Glomerular visceral epithelial cell (primary cell): ENCODE measurements at regions not wholly inside any gene's neighbourhood (a gene's known extent, or its start where the extent isn't known, plus 50 kb on each side); places are given as distances from the start of the nearest gene placed in this dataset.

Experiments used
- DNase-seq: peaks from one replicate; pipeline ENCODE4 v3.0.0-alpha.2; 2016; ENCODE audit errors: extremely low spot score

DNA sequence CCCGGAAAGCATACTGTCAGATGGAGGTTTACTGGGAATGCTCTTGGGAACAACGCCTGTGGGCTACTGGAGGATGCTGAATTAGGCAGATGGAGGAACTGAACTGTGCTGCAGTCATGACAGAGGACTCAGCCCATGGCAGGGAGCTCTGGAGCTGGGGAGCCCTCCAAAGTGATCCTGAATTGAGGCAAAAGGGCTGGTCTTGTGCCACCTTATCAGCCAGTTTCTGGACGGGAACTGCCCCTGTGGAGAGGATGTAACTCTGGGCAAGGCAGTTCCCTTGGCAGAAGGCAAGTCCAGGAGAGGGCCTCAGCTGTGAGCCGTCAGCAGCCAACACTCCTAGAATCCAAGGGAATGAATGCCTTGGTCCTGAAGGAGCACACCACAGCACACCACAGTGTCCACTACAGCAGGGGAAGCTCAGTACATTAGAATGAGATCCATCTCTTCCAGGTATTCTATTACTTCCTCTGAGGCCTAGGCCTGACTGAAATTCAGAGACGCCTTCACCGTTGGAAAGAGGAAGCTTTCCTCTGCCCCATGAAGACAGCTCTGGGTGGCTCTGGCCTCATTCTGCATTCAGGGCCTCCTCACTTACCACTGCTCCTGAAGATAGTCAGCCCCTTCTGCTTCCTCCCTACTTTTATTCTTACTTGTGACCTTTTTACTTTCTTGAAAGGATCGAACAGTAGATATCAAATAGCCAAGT is 139.6 kb upstream of the GPR26 start:
- no peak for DNase-seq

DNA sequence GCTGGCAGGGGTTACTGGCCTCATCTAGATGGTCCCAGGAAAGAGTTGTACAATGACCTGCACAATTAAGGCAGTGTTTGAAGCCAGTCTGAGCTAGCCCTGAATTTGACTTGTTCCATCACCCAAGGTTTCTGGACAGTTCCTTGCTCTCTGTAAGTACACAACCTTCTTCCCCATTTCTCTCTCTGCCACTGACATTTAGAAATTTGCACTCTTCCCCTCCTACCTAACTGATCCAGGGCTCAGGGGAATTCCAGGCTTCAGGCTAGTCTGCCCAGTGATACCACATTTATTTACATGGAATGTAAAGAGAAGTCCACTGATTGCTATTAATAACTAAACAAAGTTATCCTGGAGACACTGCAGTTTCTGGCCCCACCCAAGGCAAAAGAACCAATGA is 139.0 kb upstream of the GPR26 start:
- no peak for DNase-seq

DNA sequence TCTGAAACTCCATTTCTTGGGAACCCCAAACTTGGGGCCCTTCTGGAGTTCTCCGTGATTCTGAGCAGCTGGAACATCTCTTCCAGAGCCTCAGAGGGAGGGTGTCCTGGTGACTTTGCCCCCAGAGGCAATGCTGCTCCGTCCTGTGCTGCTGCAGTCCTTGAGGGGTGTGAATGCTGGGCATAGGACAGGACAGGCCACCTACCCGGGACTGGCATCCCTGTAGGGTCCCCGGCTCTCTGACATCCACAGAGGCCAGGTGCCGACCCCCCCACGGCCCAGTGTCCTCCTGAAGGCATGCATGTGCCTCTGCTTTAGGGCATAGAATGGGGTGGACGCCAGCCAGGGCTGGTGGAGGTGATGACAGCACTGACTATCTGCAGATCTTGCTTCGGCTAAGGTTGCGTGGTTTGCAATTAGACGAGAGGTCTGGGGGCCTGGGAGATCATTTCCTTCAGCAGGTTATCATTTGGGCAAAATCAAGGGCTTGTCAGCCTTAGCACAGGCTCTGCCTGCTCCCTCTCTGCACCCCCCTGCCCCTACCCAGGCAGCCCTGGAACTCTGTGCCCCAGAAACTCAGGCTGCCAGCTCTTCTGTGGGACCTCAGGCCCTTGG is 136.9 kb upstream of the GPR26 start:
- no peak for DNase-seq

GRCh38 chr10:123530166-123530870 is 135.8 kb upstream of the GPR26 start:
- no peak for DNase-seq

DNA sequence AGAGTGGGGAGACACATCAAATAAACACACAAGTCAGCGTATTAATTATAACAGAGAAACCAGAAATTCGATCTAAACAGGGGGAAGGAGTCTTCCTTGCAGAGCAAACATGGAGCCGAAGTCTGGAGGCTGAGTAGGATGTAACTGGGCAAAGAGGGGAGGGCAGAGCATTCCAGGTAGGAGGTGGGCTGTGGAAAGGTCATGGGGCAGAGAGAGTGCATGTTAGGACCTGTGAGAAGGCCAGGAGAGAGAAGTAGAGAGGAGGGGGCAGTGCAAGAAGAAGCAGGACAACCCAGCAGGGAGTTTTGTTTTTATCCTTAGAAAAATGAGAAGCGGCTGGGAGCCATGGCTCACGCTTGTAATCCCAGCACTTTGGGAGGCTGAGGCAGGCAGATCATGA is 130.8 kb upstream of the GPR26 start:
- DNase-seq: no peak

GRCh38 chr10:123536176-123536845 is 129.8 kb upstream of the GPR26 start:
- DNase-seq: no peak

- DNase-seq: no peak
These were observed 128.8 kb upstream of the GPR26 start for GRCh38 chr10:123537188-123537961.

DNA sequence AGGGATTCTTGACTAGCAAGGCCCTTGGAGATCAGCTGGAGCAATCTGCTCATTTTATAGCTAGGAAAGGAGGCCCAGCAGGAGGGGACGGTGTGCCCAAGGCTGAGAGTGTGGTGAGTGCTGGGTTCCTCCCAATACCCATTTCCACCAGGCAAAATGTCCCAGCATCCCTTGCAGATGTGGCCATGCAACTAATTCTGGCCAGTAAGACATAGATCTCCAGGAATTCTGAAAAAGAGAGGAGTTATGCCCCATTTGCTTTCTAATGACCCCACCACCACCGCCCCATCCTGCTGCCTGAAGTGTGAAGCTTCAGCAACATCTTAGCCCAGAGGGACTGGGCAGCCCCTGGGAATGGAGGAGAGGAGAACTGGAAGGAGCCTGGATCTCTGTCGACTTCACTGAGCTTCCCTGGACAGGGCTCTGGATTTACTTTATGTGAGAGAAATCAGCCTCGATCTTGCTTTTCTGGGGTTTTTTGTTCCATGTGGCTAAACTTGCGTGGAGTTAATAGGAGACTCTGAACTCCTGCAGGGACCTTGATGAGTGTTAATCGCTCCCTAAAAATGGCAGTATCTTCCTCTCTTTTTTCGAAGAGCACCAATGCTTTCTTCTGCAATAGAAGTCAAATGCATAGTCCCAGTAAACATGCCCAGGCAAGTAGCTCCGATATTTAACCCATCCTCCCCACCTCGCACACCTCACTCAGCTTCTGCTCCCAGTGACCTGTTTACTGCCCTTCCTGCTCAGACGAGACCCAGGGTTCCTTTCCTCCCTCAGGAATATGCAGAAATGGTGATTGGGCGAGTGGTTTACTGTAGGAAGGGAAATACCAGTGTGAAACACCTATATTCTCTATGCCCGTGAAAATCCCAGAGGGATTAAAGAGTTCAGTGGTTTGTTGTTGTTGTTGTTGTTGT is 127.5 kb upstream of the GPR26 start:
- DNase-seq: no peak

- no peak for DNase-seq
These were observed 121.2 kb upstream of the GPR26 start for GRCh38 chr10:123544986-123545385.

DNA sequence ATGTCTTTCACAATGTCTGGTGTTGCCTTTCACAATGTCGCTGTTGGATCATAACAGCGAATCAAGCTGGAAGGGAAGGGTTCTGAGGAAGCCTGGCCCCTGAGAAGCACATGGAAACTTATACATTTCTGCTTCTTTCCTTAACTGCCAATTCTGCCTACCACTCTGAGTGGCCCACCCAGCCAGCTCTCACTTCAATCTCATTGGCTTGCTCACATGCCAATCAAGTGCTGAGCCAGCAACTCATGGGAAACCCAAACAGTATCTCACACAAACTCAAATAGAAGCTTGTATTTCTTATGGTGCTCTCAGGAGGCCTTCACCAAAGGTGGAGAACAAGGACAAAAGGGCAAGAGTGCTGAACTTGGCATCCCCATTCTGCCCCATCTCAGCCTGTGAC is 117.4 kb upstream of the GPR26 start:
- DNase-seq: no peak

DNA sequence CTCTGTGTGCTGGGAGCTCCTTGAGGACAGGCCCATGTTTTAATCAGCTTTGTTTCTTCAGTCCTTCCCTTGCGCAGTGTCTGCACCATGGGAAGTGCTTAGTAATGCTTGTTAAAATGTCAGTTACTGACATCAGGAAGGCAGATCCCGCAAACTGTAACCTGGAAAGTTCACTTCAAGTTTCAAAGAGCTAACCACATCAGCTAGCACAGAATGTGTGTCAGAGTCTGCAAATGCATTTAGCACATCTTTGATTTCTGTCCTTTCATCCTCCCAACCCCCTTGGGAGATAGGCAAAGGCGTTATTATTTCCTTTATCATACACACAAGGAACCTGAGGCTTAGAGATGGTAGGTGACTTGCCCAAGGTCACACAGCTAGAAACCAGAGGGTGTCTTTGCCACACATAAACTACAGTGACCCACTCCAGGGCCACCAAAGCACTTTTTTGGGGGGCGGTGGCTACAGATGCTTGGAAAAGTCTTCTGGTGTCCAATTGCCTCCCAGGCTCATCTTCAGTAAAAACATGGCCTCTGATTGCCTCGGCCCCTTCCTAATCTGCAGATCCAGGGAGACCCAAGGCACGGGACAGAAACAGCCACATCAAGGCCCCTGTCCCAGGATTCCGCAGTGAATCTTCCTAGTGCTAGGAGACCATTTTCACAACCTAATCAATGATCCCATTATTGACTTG is 116.2 kb upstream of the GPR26 start:
- no peak for DNase-seq

DNA sequence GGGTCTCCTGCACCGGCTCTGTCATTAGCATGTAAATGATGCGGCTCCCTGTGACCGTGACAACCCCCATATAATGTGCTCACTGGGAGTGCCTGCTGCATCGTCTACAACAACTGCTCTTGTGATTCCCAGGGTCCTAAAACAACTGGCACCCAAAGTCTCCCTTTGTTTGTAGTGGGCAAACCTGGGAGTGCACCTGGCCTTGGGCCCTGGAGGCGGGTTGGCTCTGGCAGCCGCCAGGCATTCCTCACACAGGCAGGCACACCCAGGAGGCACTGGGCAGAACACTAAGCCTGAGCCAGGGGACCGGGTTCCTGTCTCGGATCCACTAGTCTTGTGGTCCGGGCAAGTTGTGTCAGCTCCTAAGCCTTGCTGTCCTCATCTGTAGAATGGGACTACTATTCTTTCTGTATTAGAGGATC is 115.5 kb upstream of the GPR26 start:
- no peak for DNase-seq

GRCh38 chr10:123551259-123551658 is 114.9 kb upstream of the GPR26 start:
- DNase-seq: no peak

GRCh38 chr10:123552760-123553554 is 113.2 kb upstream of the GPR26 start:
- DNase-seq: no peak

DNA sequence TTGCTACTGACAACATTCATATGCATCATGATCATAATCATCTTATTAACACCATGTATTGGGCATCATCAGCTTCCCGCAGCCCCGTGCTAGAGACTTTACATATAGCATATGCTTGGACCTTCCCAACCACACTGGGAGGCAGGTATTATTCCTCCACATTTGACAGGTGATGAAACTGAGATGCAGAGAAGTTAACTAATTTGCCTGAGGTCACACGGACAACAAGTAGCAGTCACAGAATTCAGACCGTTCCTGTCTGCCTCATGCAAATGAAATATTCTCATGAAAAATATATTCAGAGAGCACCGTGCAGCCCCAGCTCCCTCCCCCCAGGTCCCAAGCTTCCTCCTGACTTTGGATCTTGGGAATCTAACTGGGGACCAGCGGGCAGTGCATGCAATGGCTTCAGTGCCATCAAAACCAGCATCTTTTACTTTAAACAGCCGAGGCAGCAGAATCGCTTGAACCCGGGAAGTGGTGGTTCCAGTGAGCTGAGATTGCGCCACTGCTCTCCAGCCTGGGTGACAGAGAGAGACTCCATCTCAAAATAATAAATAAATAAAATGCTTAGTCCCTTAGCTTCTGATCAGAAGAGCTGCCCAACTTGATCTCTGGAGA is 112.2 kb upstream of the GPR26 start:
- no peak for DNase-seq

GRCh38 chr10:123554656-123555055 is 111.5 kb upstream of the GPR26 start:
- no peak for DNase-seq

- DNase-seq: no peak
These were observed 110.5 kb upstream of the GPR26 start for GRCh38 chr10:123555616-123556015.

GRCh38 chr10:123556049-123556448 is 110.1 kb upstream of the GPR26 start:
- no peak for DNase-seq

DNA sequence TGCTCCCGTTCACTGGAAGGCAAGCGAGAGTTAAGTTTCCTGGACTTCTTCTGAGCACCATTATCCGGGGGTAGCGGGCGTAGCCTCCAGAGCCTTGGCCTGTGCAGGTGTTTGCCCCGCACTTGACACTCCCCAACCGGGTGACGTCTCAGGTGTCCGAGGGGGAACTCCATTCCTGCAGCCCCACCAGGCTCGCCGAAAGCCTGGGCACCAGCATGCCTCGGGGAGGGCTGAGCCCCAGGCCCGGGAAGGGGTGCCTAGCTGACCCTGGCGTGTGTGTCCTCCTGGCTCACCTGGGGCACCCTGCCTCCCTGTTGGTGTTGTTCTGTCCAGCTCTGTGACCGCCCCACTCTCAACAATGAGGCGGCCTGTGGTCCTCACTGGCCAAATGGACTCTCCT is 109.4 kb upstream of the GPR26 start:
- DNase-seq: no peak
